Adrenal gland (tissue), 5 donors: ENCODE measurements at regions not wholly inside any gene's neighbourhood (a gene's known extent, or its start where the extent isn't known, plus 50 kb on each side); places are given as distances from the start of the nearest gene placed in this dataset.

Source experiments
- CTCF ChIP-seq, 6 experiments: fragments of 450-650 bp in 4 of 6; fragments of 200-600 bp in 2 of 6; sonication (generic) in 1 of 6; IDR thresholded peaks; 1 replicate in 5 of 6; 2 replicates in 1 of 6; pipeline versions ENCODE4 v1.5.1 to v1.8.0; 2016 to 2021; ENCODE audit warnings: antibody characterized with exemption in 6 of 6, mild to moderate bottlenecking in 2 of 6, moderate library complexity in 1 of 6
- POLR2A ChIP-seq, 2 donors: fragments of 450-650 bp; IDR thresholded peaks; one replicate each; pipeline ENCODE4 v1.6.1; 2017; ENCODE audit warnings: antibody characterized with exemption in 2 of 2, mild to moderate bottlenecking in 2 of 2, moderate library complexity in 1 of 2
- donor health status: DM: no; HTN: no; CAD: no.

GRCh38 chr1:168848051-168848450 lies 119.0 kb upstream of the DPT start:
- no peak for TF ChIP-seq CTCF (IDR thresholded peaks at IDR 0.05)
- TF ChIP-seq POLR2A (IDR thresholded peaks at IDR 0.05): no peak
